Hepatocyte (in vitro differentiated cells): ENCODE measurements at regions not wholly inside any gene's neighbourhood (a gene's known extent, or its start where the extent isn't known, plus 50 kb on each side); places are given as distances from the start of the nearest gene placed in this dataset.

ENCODE experiments used
- CTCF ChIP-seq: fragments of 200-600 bp; sonication (generic); IDR thresholded peaks from 2 replicates; pipeline ENCODE4 v1.5.1; 2016; ENCODE audit warnings: antibody characterized with exemption, mild to moderate bottlenecking; ENCODE audit not compliant: poor library complexity
- EZH2 ChIP-seq: fragments of 200-600 bp; sonication (generic); IDR thresholded peaks from 2 replicates; pipeline ENCODE4 v1.6.1; 2016; ENCODE audit warnings: antibody characterized with exemption, mild to moderate bottlenecking, borderline replicate concordance

- TF ChIP-seq CTCF = no peak
- no peak for TF ChIP-seq EZH2
Observed at GRCh38 chr2:183867206-183867605, 731.1 kb upstream of the ZNF804A start.
